ENCODE measurements at regions not wholly inside any gene's neighbourhood (a gene's known extent, or its start where the extent isn't known, plus 50 kb on each side); places are given as distances from the start of the nearest gene placed in this dataset.

DNA sequence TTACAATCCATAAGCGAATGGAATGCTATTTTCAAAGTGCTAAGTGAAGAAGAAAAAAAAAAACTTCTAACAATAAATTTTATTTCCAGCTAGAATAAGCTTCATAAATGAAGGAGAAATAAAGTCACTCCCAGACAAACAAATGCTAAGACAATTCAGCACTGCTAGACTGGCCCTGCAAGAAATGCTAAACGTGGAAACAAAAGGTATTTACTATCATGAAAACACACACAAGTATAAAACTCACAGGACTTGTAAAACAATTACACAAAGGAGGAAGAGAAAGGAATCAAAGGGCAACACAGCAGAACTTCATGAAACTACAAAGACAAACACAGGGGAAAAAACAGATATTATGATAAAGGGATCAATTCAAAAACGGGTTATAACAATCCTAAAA lies 85.8 kb upstream of the NELL2 start:
- H3K4me1 ChIP-seq = no peaks in the 10 kb centered on the region
- ATAC-seq = no peak
- POLR2A ChIA-PET = no interaction called here
- FAIRE-seq = no peak
- no peak for DNase-seq (ENCODE audit: low read depth in 1 of 2, low spot score in 1 of 2)
- no peak overlapping the region for H3K4me3 ChIP-seq
- WGBS (ENCODE audit: missing lambda C conversion rate) = 3% methylated on average over 3 of the region's 3 CpGs
- no peak overlapping the region for H3K4me2 ChIP-seq
- H3K27ac ChIP-seq = no peak overlapping the region
- no peaks in the 10 kb centered on the region for H3K9me3 ChIP-seq
- TF ChIP-seq HOXA7 (CRISPR knock-in tag; IDR thresholded peaks at IDR 0.05) = no peak
- no peak for TF ChIP-seq MAX (IDR thresholded peaks at IDR 0.05)
- TF ChIP-seq NPAS2 (CRISPR knock-in tag; IDR thresholded peaks at IDR 0.05; ENCODE audit: borderline replicate concordance) = no peak
- no peak for TF ChIP-seq POLR2AphosphoS2 (conservative IDR thresholded peaks at IDR 0.05; ENCODE audit: low read length)
- TF ChIP-seq FOSL2 (IDR thresholded peaks at IDR 0.05) = no peak
- TF ChIP-seq FOSL2 (CRISPR knock-in tag; IDR thresholded peaks at IDR 0.05) = no peak
- no peak for TF ChIP-seq NR3C1 (IDR thresholded peaks at IDR 0.05)
- CTCF ChIA-PET = interaction anchor here (0.6 kb wide), 1 partner anchor 517 kb away, joined by 3 read pairs; no protein-coding TSS in a partner anchor

DNA sequence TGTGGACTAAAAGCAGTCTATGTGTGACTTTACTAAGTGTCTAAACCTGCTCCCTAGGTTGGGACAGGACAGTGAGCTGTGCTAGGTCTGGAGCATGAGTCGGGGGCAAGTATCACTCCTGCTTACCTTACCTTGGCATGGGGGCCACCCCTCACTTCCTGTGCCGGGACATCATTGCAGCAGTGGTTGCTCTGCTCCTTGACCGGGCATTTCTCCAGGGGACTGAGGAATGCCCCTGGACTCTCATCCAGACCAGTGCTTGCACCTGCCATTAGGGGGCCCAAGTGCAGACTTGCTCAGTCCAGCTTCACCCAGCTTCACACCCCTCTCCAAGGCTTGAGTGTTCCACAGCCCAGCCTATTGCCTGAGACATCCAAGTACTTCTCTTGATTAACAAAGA lies 84.7 kb upstream of the NELL2 start:
- POLR2A ChIA-PET = no interaction called here
- DNase-seq (ENCODE audit: low read depth in 1 of 2, low spot score in 1 of 2) (peak in 1 of 2 experiments; percentile 11), ATAC-seq (peak; percentile 54 to 76; a peak in 5 of 6 replicates), FAIRE-seq (no peak)
- no peak for TF ChIP-seq HOXB5 (CRISPR knock-in tag; IDR thresholded peaks at IDR 0.05)
- TF ChIP-seq NR3C1 (IDR thresholded peaks at IDR 0.05) = no peak
- TF ChIP-seq, protein P1, sequence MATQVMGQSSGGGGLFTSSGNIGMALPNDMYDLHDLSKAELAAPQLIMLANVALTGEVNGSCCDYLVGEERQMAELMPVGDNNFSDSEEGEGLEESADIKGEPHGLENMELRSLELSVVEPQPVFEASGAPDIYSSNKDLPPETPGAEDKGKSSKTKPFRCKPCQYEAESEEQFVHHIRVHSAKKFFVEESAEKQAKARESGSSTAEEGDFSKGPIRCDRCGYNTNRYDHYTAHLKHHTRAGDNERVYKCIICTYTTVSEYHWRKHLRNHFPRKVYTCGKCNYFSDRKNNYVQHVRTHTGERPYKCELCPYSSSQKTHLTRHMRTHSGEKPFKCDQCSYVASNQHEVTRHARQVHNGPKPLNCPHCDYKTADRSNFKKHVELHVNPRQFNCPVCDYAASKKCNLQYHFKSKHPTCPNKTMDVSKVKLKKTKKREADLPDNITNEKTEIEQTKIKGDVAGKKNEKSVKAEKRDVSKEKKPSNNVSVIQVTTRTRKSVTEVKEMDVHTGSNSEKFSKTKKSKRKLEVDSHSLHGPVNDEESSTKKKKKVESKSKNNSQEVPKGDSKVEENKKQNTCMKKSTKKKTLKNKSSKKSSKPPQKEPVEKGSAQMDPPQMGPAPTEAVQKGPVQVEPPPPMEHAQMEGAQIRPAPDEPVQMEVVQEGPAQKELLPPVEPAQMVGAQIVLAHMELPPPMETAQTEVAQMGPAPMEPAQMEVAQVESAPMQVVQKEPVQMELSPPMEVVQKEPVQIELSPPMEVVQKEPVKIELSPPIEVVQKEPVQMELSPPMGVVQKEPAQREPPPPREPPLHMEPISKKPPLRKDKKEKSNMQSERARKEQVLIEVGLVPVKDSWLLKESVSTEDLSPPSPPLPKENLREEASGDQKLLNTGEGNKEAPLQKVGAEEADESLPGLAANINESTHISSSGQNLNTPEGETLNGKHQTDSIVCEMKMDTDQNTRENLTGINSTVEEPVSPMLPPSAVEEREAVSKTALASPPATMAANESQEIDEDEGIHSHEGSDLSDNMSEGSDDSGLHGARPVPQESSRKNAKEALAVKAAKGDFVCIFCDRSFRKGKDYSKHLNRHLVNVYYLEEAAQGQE (IDR thresholded peaks at IDR 0.05) = no peak
- no peak for TF ChIP-seq POLR2AphosphoS2 (conservative IDR thresholded peaks at IDR 0.05; ENCODE audit: low read length)
- no peak for TF ChIP-seq PHF8 (IDR thresholded peaks at IDR 0.05; ENCODE audit: borderline replicate concordance, low read depth)
- no peak for TF ChIP-seq BHLHE40 (IDR thresholded peaks at IDR 0.05; ENCODE audit: low read depth, low read length)
- TF ChIP-seq JUNB (IDR thresholded peaks at IDR 0.05) = no peak
- no peak for TF ChIP-seq BCL3 (IDR thresholded peaks at IDR 0.05)
- no peak overlapping the region for H3K27ac ChIP-seq
- H3K4me2 ChIP-seq = no peak overlapping the region
- H3K4me3 ChIP-seq = no peak overlapping the region
- no peaks in the 10 kb centered on the region for H3K9me3 ChIP-seq
- 45% methylated on average over 3 of the region's 3 CpGs for WGBS (ENCODE audit: missing lambda C conversion rate)
- CTCF ChIA-PET = interaction anchor here (3.3 kb wide), 1 partner anchor 12 kb away, joined by 16 read pairs; no protein-coding TSS in a partner anchor
- no peaks in the 10 kb centered on the region for H3K4me1 ChIP-seq

- ChIA-PET POLR2A (no interaction called here), CTCF (interaction anchor here (2.0 to 3.3 kb wide), 2 partner anchors 12 kb away, joined by 6 to 16 read pairs; no protein-coding TSS in a partner anchor)
- TF ChIP-seq FOXS1 (CRISPR knock-in tag; IDR thresholded peaks at IDR 0.05) = no peak
- no peak for TF ChIP-seq NR3C1 (IDR thresholded peaks at IDR 0.05)
- TF ChIP-seq ZFP36 (IDR thresholded peaks at IDR 0.05; ENCODE audit: borderline replicate concordance, partially characterized antibody) = no peak
- TF ChIP-seq, protein P2, sequence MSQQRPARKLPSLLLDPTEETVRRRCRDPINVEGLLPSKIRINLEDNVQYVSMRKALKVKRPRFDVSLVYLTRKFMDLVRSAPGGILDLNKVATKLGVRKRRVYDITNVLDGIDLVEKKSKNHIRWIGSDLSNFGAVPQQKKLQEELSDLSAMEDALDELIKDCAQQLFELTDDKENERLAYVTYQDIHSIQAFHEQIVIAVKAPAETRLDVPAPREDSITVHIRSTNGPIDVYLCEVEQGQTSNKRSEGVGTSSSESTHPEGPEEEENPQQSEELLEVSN (IDR thresholded peaks at IDR 0.05; ENCODE audit: borderline replicate concordance, low read depth) = no peak
- TF ChIP-seq TP53 (CRISPR knock-in tag; IDR thresholded peaks at IDR 0.05) = no peak
- TF ChIP-seq ZNF302 (CRISPR knock-in tag; IDR thresholded peaks at IDR 0.05) = no peak
- no peak for TF ChIP-seq USF2 (IDR thresholded peaks at IDR 0.05)
- no peak for TF ChIP-seq RAD21 (conservative IDR thresholded peaks at IDR 0.05 in 1 of 2, IDR thresholded peaks at IDR 0.05 in 1 of 2)
- TF ChIP-seq POLR2AphosphoS2 (conservative IDR thresholded peaks at IDR 0.05; ENCODE audit: low read length) = no peak
- no peak for TF ChIP-seq RARB (CRISPR knock-in tag; IDR thresholded peaks at IDR 0.05)
- TF ChIP-seq RFX5 (IDR thresholded peaks at IDR 0.05) = no peak
- no peak for TF ChIP-seq PBX3 (IDR thresholded peaks at IDR 0.05)
- no peak for TF ChIP-seq EHMT2 (IDR thresholded peaks at IDR 0.05; ENCODE audit: low read depth)
- no peak for TF ChIP-seq HDAC2 (IDR thresholded peaks at IDR 0.05)
- DNase-seq (ENCODE audit: low read depth in 1 of 2, low spot score in 1 of 2) = no peak
- Histone ChIP-seq H3K4me2 (no peak overlapping the region), H3K9me3 (no peaks in the 10 kb centered on the region), H3K4me1 (no peaks in the 10 kb centered on the region), H3K27ac (no peak overlapping the region), H3K4me3 (no peak overlapping the region)
- no peak for ATAC-seq
- WGBS (ENCODE audit: missing lambda C conversion rate) = 0% methylated on average over 3 of the region's 3 CpGs
- FAIRE-seq = no peak
Observed at GRCh38 chr12:44960423-44960822, 84.3 kb upstream of the NELL2 start.

All from A549 (cell line).